CD14-positive monocyte (primary cell): ENCODE measurements at regions not wholly inside any gene's neighbourhood (a gene's known extent, or its start where the extent isn't known, plus 50 kb on each side); places are given as distances from the start of the nearest gene placed in this dataset.
"Not testable (repeated sequence)": the region's sequence is repeated elsewhere in the genome, so short reads cannot be mapped to it uniquely, and the experiment has no call there.

Experiments used
- DNase-seq, 3 donors: peaks; one replicate each; pipeline ENCODE4 v3.0.0-alpha.2; 2011 to 2022
- H2AFZ ChIP-seq: 2 replicates; pipeline ENCODE4 v1.6.0; 2012; ENCODE audit warnings: mild to moderate bottlenecking, low read depth, low read length, inconsistent platforms; ENCODE audit not compliant: insufficient read depth, poor library complexity, severe bottlenecking
- H3K27ac ChIP-seq, 2 donors: 1 replicate in 1 of 2; 2 replicates in 1 of 2; pipeline ENCODE4 v1.5.1; 2012 to 2013; ENCODE audit warnings: low read length in 2 of 2, control low read depth in 1 of 2, inconsistent platforms in 1 of 2, low read depth in 1 of 2, mild to moderate bottlenecking in 1 of 2
- H3K27me3 ChIP-seq, 2 donors: one replicate each; pipeline versions ENCODE4 v1.6.0 to v1.6.1; 2011 to 2013; ENCODE audit warnings: low read length in 2 of 2; ENCODE audit not compliant: control insufficient read depth in 2 of 2, insufficient read depth in 2 of 2
- H3K36me3 ChIP-seq, 2 donors: replicated peaks in 1 of 2; 1 replicate in 1 of 2; 2 replicates in 1 of 2; pipeline versions ENCODE4 v1.5.1 to v1.6.1; 2012 to 2013; ENCODE audit warnings: low read length in 2 of 2, control low read depth in 1 of 2, inconsistent platforms in 1 of 2, mild to moderate bottlenecking in 1 of 2; ENCODE audit not compliant: insufficient read depth in 2 of 2, control insufficient read depth in 1 of 2
- H3K4me1 ChIP-seq, 2 donors: 1 replicate in 1 of 2; 2 replicates in 1 of 2; pipeline versions ENCODE4 v1.5.1 to v1.6.1; 2012 to 2013; ENCODE audit warnings: low read length in 2 of 2, control low read depth in 1 of 2, inconsistent platforms in 1 of 2, mild to moderate bottlenecking in 1 of 2, moderate library complexity in 1 of 2; ENCODE audit not compliant: insufficient read depth in 2 of 2, control insufficient read depth in 1 of 2
- H3K4me2 ChIP-seq: replicated peaks from 2 replicates; pipeline ENCODE3; 2012; ENCODE audit warnings: low read length, moderate library complexity, mild to moderate bottlenecking; ENCODE audit not compliant: poor library complexity, severe bottlenecking; ENCODE audit errors: extremely low read depth
- H3K4me3 ChIP-seq, 3 experiments: fragments of 200-600 bp in 1 of 3; sonication (generic) in 1 of 3; replicated peaks in 1 of 3; 1 replicate in 2 of 3; 2 replicates in 1 of 3; pipeline ENCODE4 v1.5.1; 2011 to 2013; ENCODE audit warnings: low read length in 3 of 3, mild to moderate bottlenecking in 3 of 3, control low read depth in 2 of 3, low read depth in 2 of 3, inconsistent platforms in 1 of 3, moderate library complexity in 1 of 3
- H3K79me2 ChIP-seq: 2 replicates; pipeline ENCODE4 v1.6.0; 2012; ENCODE audit warnings: mild to moderate bottlenecking, control low read depth, inconsistent platforms, low read length, moderate library complexity; ENCODE audit not compliant: insufficient read depth
- H3K9ac ChIP-seq: 2 replicates; pipeline ENCODE4 v1.6.0; 2017; ENCODE audit warnings: low read length, mild to moderate bottlenecking; ENCODE audit not compliant: insufficient read depth, poor library complexity, severe bottlenecking
- H3K9me3 ChIP-seq, 2 donors: replicated peaks in 1 of 2; 1 replicate in 1 of 2; 2 replicates in 1 of 2; pipeline versions ENCODE4 v1.5.1 to v1.6.1; 2012 to 2013; ENCODE audit warnings: low read length in 2 of 2, control low read depth in 1 of 2; ENCODE audit not compliant: control insufficient read depth in 1 of 2, insufficient read depth in 1 of 2
- H4K20me1 ChIP-seq: 2 replicates; pipeline ENCODE4 v1.6.0; 2012; ENCODE audit warnings: mild to moderate bottlenecking, low read length, control low read depth, moderate library complexity; ENCODE audit not compliant: insufficient read depth
- H3K27ac Mint-ChIP-seq, 7 donors: one replicate each; pipeline ENCODE4 v1.8.0; 2020; ENCODE audit warnings: mild to moderate bottlenecking in 7 of 7, mixed read lengths in 7 of 7, moderate library complexity in 6 of 7, inconsistent platforms in 2 of 7
- H3K27me3 Mint-ChIP-seq, 3 donors: one replicate each; pipeline ENCODE4 v1.8.0; 2021 to 2022; ENCODE audit warnings: low read depth in 3 of 3, mild to moderate bottlenecking in 3 of 3, mixed read lengths in 3 of 3, moderate library complexity in 3 of 3, inconsistent platforms in 1 of 3
- H3K36me3 Mint-ChIP-seq, 2 donors: one replicate each; pipeline ENCODE4 v1.8.0; 2020; ENCODE audit warnings: mixed read lengths in 2 of 2, inconsistent platforms in 1 of 2, mild to moderate bottlenecking in 1 of 2
- H3K4me1 Mint-ChIP-seq: one replicate; pipeline ENCODE4 v1.8.0; 2020; ENCODE audit warnings: mild to moderate bottlenecking, mixed read lengths
- H3K4me3 Mint-ChIP-seq, 2 donors: one replicate each; pipeline ENCODE4 v1.8.0; 2020; ENCODE audit warnings: mild to moderate bottlenecking in 2 of 2, mixed read lengths in 2 of 2, moderate library complexity in 1 of 2
- H3K9me3 Mint-ChIP-seq, 7 donors: one replicate each; pipeline ENCODE4 v1.8.0; 2020 to 2022; ENCODE audit warnings: mixed read lengths in 7 of 7, mild to moderate bottlenecking in 6 of 7, moderate library complexity in 6 of 7, inconsistent platforms in 2 of 7
- CTCF ChIP-seq: fragments of 200-600 bp; IDR thresholded peaks from one replicate; pipeline ENCODE4 v1.8.0; 2022; ENCODE audit warnings: antibody characterized with exemption, mild to moderate bottlenecking
- WGBS: methylation state at CpG from one replicate; pipeline ENCODE4 v1.1.5; 2013; ENCODE audit warnings: missing lambda C conversion rate; ENCODE audit not compliant: insufficient coverage; 5-methylcytosine and 5-hydroxymethylcytosine counted together
- intact Hi-C, 2 donors: fragments of 100-400 bp; cut with micrococcal nuclease; formaldehyde crosslinking; loops; one replicate each; pipeline versions ENCODE4 v1.15.0 to v1.15.1; 2023

DNA sequence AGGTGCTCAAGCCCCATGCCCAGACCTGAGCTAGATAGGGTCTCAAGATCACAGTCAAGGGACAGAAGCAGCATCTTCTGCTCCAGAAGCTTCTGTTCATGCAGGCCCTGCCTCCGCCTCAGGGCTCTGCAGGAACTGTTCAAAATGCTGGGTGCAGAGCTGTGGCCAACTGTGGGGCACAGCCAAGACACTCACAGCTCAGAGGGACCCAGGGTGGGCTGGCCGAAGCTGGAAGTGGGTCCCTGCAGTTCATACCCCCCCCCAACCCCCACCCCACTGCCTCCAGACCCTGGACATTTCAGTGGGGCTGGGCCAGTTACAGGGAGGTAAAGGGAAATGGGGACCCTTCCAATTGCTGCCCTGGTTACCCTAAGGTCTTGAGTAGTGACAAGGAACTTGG is 129.0 kb downstream of the CRYBB2 start:
- intact Hi-C loops: no loop called here
- H3K27ac ChIP-seq: no peak overlapping the region
- H3K4me1 ChIP-seq: no peaks in the 10 kb centered on the region
- no peak overlapping the region for H3K9ac ChIP-seq
- 100% methylated on average over 1 of the region's 2 CpGs for WGBS
- no peak overlapping the region for H3K4me2 ChIP-seq
- no peaks in the 10 kb centered on the region for H4K20me1 ChIP-seq
- peaks cover 0 to 4% of the 10 kb centered on the region in 2 donors for H3K9me3 ChIP-seq
- no peak for DNase-seq
- Mint-ChIP-seq H3K4me1 (no peaks in the 10 kb centered on the region), H3K4me3 (no peak overlapping the region), H3K36me3 (peaks cover 51 to 72% of the 10 kb centered on the region in 2 donors), H3K27ac (no peak overlapping the region), H3K9me3 (peaks cover 0 to 15% (median 11%) of the 10 kb centered on the region in 7 donors), H3K27me3 (no peaks in the 10 kb centered on the region)
- TF ChIP-seq CTCF: no peak
- H3K36me3 ChIP-seq: peaks cover 35 to 66% of the 10 kb centered on the region in 2 donors
- H2AFZ ChIP-seq: no peak overlapping the region
- H3K4me3 ChIP-seq: no peak overlapping the region
- H3K79me2 ChIP-seq: no peaks in the 10 kb centered on the region
- no peaks in the 10 kb centered on the region for H3K27me3 ChIP-seq

DNA sequence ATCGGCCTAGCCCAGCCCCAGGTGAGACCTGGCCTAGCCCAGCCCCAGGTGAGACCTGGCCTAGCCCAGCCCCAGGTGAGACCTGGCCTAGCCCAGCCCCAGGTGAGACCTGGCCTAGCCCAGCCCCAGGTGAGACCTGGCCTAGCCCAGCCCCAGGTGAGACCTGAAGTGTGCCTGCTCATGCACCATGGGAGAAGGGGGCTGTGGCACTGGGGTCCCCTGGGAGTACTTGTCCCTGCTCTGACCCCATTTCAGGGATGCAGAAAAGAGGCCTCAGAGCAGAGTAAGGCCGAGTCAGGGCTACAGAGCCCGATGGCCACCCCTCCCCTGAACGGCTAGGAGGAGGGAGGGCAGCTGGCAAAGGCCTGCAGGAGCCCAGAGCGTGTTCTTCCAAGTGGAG is 129.6 kb downstream of the CRYBB2 start:
- H4K20me1 ChIP-seq, H3K4me1 ChIP-seq, H3K27me3 Mint-ChIP-seq, H3K9ac ChIP-seq, H3K79me2 ChIP-seq, H2AFZ ChIP-seq, H3K9me3 ChIP-seq, H3K4me2 ChIP-seq, H3K4me3 ChIP-seq, H3K4me3 Mint-ChIP-seq, H3K27me3 ChIP-seq, DNase-seq, H3K4me1 Mint-ChIP-seq, H3K27ac ChIP-seq, intact Hi-C loops: not testable (repeated sequence)
- WGBS: 100% methylated on average over 2 of the region's 5 CpGs
- peak overlapping the region in 1 of 7 donors; percentile 25 for H3K27ac Mint-ChIP-seq
- H3K36me3 ChIP-seq: peaks cover 38 to 72% of the 10 kb centered on the region in 2 donors
- H3K36me3 Mint-ChIP-seq: peaks cover 57 to 78% of the 10 kb centered on the region in 2 donors
- peaks cover 0 to 13% (median 8%) of the 10 kb centered on the region in 7 donors for H3K9me3 Mint-ChIP-seq
